SU-DHL-6 (cell line): ENCODE measurements at regions not wholly inside any gene's neighbourhood (a gene's known extent, or its start where the extent isn't known, plus 50 kb on each side); places are given as distances from the start of the nearest gene placed in this dataset.

ENCODE experiments used
- CTCF ChIP-seq: fragments of 200-600 bp; sonication (generic); IDR thresholded peaks from one replicate; pipeline ENCODE4 v1.5.1; 2017; ENCODE audit warnings: antibody characterized with exemption, mild to moderate bottlenecking, low read length, moderate library complexity; ENCODE audit not compliant: insufficient read depth, poor library complexity, severe bottlenecking
- EZH2phosphoT487 ChIP-seq: fragments of 200-600 bp; sonication (generic), shearing (Covaris generic); conservative IDR thresholded peaks from 2 replicates; pipeline ENCODE4 v1.6.1; 2018; ENCODE audit warnings: mild to moderate bottlenecking, antibody characterized with exemption, low read length, moderate library complexity, mixed read lengths

DNA sequence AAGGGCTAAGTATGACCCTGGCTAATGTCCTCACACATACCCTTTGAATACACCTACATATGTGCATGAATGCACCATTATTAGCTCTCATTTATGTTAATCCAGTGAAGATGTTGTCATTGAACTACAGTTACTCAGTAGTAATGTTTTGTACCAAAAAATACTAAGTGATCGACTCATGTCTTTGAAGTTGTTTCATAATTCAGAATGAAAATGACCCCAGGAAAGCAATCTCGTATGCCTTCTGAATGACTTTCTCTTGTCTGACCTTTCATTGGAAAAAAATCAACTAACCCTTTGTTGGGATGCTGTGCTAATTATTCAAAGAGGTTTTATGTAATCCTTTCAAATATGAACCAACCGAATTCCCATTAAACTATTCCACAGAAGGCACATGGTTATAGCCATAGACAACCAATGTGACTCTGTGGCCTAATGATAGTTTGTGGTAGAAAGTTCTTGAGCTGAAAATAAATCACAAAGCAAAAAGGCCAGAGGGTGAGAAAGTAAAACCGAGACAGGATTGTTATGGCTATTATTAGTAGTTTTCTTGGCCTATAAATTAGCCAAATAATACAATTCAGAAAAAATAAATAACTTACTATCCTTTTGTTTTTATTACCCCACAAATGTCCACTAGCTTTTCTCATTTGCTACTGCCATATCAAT is 86.8 kb upstream of the STARD13 start:
- TF ChIP-seq CTCF = no peak
- TF ChIP-seq EZH2phosphoT487 = no peak
